ENCODE measurements at regions not wholly inside any gene's neighbourhood (a gene's known extent, or its start where the extent isn't known, plus 50 kb on each side); places are given as distances from the start of the nearest gene placed in this dataset.

- Histone ChIP-seq H3K4me1 (no peaks in the 10 kb centered on the region), H3K9me3 (no peaks in the 10 kb centered on the region), H3K27ac (no peak overlapping the region), H3K36me3 (no peaks in the 10 kb centered on the region), H3K4me3 (no peak overlapping the region), H3K27me3 (no peaks in the 10 kb centered on the region)
- intact Hi-C loops (cut with DNase I) = no loop called here
- 57 to 87% methylated on average over 9 of the region's 9 CpGs for WGBS, 2 donors
- TF ChIP-seq POLR2AphosphoS5 (IDR thresholded peaks at IDR 0.05) (no peak), POLR2A (IDR thresholded peaks at IDR 0.05) (no peak), EP300 (IDR thresholded peaks at IDR 0.05) (no peak), CTCF (IDR thresholded peaks at IDR 0.05) (no peak)
- no peak for DNase-seq
Measured at GRCh38 chr17:43327834-43328420, 70.9 kb upstream of the ARL4D start.

GRCh38 chr17:43327421-43327820 lies 71.4 kb upstream of the ARL4D start:
- no peak for DNase-seq
- intact Hi-C loops (cut with DNase I) = no loop called here
- no peaks in the 10 kb centered on the region for H3K4me1 ChIP-seq
- H3K27ac ChIP-seq = no peak overlapping the region
- TF ChIP-seq CTCF (IDR thresholded peaks at IDR 0.05) = no peak
- no peak for TF ChIP-seq POLR2AphosphoS5 (IDR thresholded peaks at IDR 0.05)
- no peak for TF ChIP-seq EP300 (IDR thresholded peaks at IDR 0.05)
- no peak for TF ChIP-seq POLR2A (IDR thresholded peaks at IDR 0.05)
- H3K36me3 ChIP-seq = no peaks in the 10 kb centered on the region
- no peaks in the 10 kb centered on the region for H3K9me3 ChIP-seq
- H3K27me3 ChIP-seq = no peaks in the 10 kb centered on the region
- 61 to 78% methylated on average over 4 of the region's 4 CpGs for WGBS, 2 donors
- no peak overlapping the region for H3K4me3 ChIP-seq

GRCh38 chr17:43326490-43327275 lies 72.1 kb upstream of the ARL4D start:
- WGBS, 2 donors = 69 to 80% methylated on average over 7 of the region's 7 CpGs
- no peaks in the 10 kb centered on the region for H3K27me3 ChIP-seq
- H3K9me3 ChIP-seq = no peaks in the 10 kb centered on the region
- H3K4me1 ChIP-seq = no peaks in the 10 kb centered on the region
- no peak for DNase-seq
- no peaks in the 10 kb centered on the region for H3K36me3 ChIP-seq
- no peak overlapping the region for H3K27ac ChIP-seq
- TF ChIP-seq POLR2AphosphoS5 (IDR thresholded peaks at IDR 0.05) (no peak), POLR2A (IDR thresholded peaks at IDR 0.05) (no peak), CTCF (IDR thresholded peaks at IDR 0.05) (no peak), EP300 (IDR thresholded peaks at IDR 0.05) (no peak)
- H3K4me3 ChIP-seq = no peak overlapping the region
- intact Hi-C loops (cut with DNase I) = no loop called here

- WGBS, 2 donors = 84 to 85% methylated on average over 22 of the region's 22 CpGs
- TF ChIP-seq POLR2AphosphoS5 (IDR thresholded peaks at IDR 0.05) (no peak), EP300 (IDR thresholded peaks at IDR 0.05) (no peak), POLR2A (IDR thresholded peaks at IDR 0.05) (no peak), CTCF (IDR thresholded peaks at IDR 0.05) (peak in 1 of 4 experiments; percentile 41)
- no peak for DNase-seq
- no peaks in the 10 kb centered on the region for H3K36me3 ChIP-seq
- peaks cover 0 to 3% (median 0%) of the 10 kb centered on the region in 4 donors for H3K9me3 ChIP-seq
- peak overlapping the region in 1 of 4 donors; percentile 53 for H3K27ac ChIP-seq
- no peak overlapping the region for H3K4me3 ChIP-seq
- no peaks in the 10 kb centered on the region for H3K27me3 ChIP-seq
- intact Hi-C loops (cut with DNase I) = no loop called here
- no peaks in the 10 kb centered on the region for H3K4me1 ChIP-seq
Measured at GRCh38 chr17:43324205-43324893, 74.4 kb upstream of the ARL4D start.
